Common myeloid progenitor, CD34-positive (primary cell): ENCODE measurements at regions not wholly inside any gene's neighbourhood (a gene's known extent, or its start where the extent isn't known, plus 50 kb on each side); places are given as distances from the start of the nearest gene placed in this dataset.
A peak's percentile ranks its signal among the peaks of the same experiment; 100 is the strongest.

Experiments used
- CTCF ChIA-PET: fragments of 350-600 bp; sonication (Branson Sonifier 250); formaldehyde crosslinking; loops from one replicate; lab custom pipeline; 2021; ENCODE audit warnings: antibody characterized with exemption; lab: Charles Lee
- POLR2A ChIA-PET: fragments of 350-600 bp; sonication (Branson Sonifier 250); formaldehyde crosslinking; loops from one replicate; lab custom pipeline; 2021; ENCODE audit warnings: antibody characterized with exemption; lab: Charles Lee
- DNase-seq, 3 donors: peaks; one replicate each; pipeline versions ENCODE4 v3.0.0 to v3.0.0-alpha.2; 2013
- H3K27ac ChIP-seq, 2 experiments: 1 replicate in 1 of 2; 2 replicates in 1 of 2; pipeline ENCODE4 v1.7.0; 2013; ENCODE audit warnings: inconsistent platforms in 2 of 2, low read length in 2 of 2, mild to moderate bottlenecking in 2 of 2, low read depth in 1 of 2, moderate library complexity in 1 of 2; ENCODE audit not compliant: severe bottlenecking in 2 of 2, insufficient read depth in 1 of 2, poor library complexity in 1 of 2
- H3K27me3 ChIP-seq, 5 experiments: replicated peaks in 2 of 5; 1 replicate in 3 of 5; 2 replicates in 2 of 5; pipeline versions ENCODE4 v1.6.1 to v1.7.0; 2013; ENCODE audit warnings: low read length in 4 of 5, mild to moderate bottlenecking in 2 of 5, moderate library complexity in 2 of 5, inconsistent platforms in 1 of 5; ENCODE audit not compliant: insufficient read depth in 5 of 5, control insufficient read depth in 4 of 5
- H3K36me3 ChIP-seq, 4 experiments: 1 replicate in 2 of 4; 2 replicates in 2 of 4; pipeline versions ENCODE4 v1.6.1 to v1.7.0; 2013; ENCODE audit warnings: low read length in 3 of 4, control low read depth in 1 of 4, mild to moderate bottlenecking in 1 of 4; ENCODE audit not compliant: control insufficient read depth in 4 of 4, insufficient read depth in 4 of 4
- H3K4me1 ChIP-seq, 4 experiments: 1 replicate in 3 of 4; 2 replicates in 1 of 4; pipeline versions ENCODE4 v1.6.1 to v1.7.1; 2013; ENCODE audit warnings: low read length in 3 of 4, mild to moderate bottlenecking in 3 of 4, control low read depth in 1 of 4, inconsistent platforms in 1 of 4, moderate library complexity in 1 of 4; ENCODE audit not compliant: control insufficient read depth in 4 of 4, insufficient read depth in 4 of 4; ENCODE audit errors: control extremely low read depth in 1 of 4
- H3K4me3 ChIP-seq, 7 experiments: 1 replicate in 4 of 7; 2 replicates in 3 of 7; pipeline versions ENCODE4 v1.5.1 to v1.7.0; 2013; ENCODE audit warnings: mild to moderate bottlenecking in 7 of 7, low read length in 6 of 7, moderate library complexity in 6 of 7, inconsistent platforms in 2 of 7, low read depth in 2 of 7, control low read depth in 1 of 7; ENCODE audit not compliant: insufficient read depth in 4 of 7, control insufficient read depth in 1 of 7; ENCODE audit errors: extremely low read depth in 1 of 7
- H3K9me3 ChIP-seq, 5 experiments: 1 replicate in 4 of 5; 2 replicates in 1 of 5; pipeline versions ENCODE4 v1.6.1 to v1.7.1; 2013; ENCODE audit warnings: low read length in 4 of 5, mild to moderate bottlenecking in 2 of 5, inconsistent platforms in 1 of 5, low read depth in 1 of 5, moderate library complexity in 1 of 5; ENCODE audit not compliant: control insufficient read depth in 4 of 5, insufficient read depth in 2 of 5; ENCODE audit errors: control extremely low read depth in 1 of 5
- WGBS: methylation state at CpG from one replicate; pipeline ENCODE4 v1.1.5; 2013; ENCODE audit not compliant: insufficient coverage; 5-methylcytosine and 5-hydroxymethylcytosine counted together

- CTCF ChIA-PET: no interaction called here
- WGBS: 89% methylated on average over 3 of the region's 6 CpGs
- POLR2A ChIA-PET: no interaction called here
- no peaks in the 10 kb centered on the region for H3K36me3 ChIP-seq
- no peaks in the 10 kb centered on the region for H3K27me3 ChIP-seq
- H3K4me3 ChIP-seq: no peak overlapping the region
- peaks cover 0 to 9% (median 5%) of the 10 kb centered on the region in 5 experiments for H3K9me3 ChIP-seq
- H3K4me1 ChIP-seq: no peaks in the 10 kb centered on the region
- H3K27ac ChIP-seq: no peak overlapping the region
- peak in 2 of 3 donors; percentile 4 to 13 for DNase-seq
These were observed 100.0 kb upstream of the KBTBD8 start for GRCh38 chr3:66898155-66898554.

GRCh38 chr3:66904336-66904735 lies 93.8 kb upstream of the KBTBD8 start:
- Histone ChIP-seq H3K4me3 (no peak overlapping the region), H3K4me1 (no peaks in the 10 kb centered on the region), H3K9me3 (peaks cover 0 to 5% (median 1%) of the 10 kb centered on the region in 5 experiments), H3K27ac (no peak overlapping the region), H3K27me3 (no peaks in the 10 kb centered on the region), H3K36me3 (no peaks in the 10 kb centered on the region)
- 70% methylated on average over 2 of the region's 2 CpGs for WGBS
- CTCF ChIA-PET: no interaction called here
- no peak for DNase-seq
- POLR2A ChIA-PET: no interaction called here

- Histone ChIP-seq H3K4me3 (no peak overlapping the region), H3K9me3 (peaks cover 0 to 5% (median 1%) of the 10 kb centered on the region in 5 experiments), H3K27me3 (no peaks in the 10 kb centered on the region), H3K4me1 (no peaks in the 10 kb centered on the region), H3K27ac (no peak overlapping the region), H3K36me3 (no peaks in the 10 kb centered on the region)
- DNase-seq: peak in 1 of 3 donors; percentile 1
- POLR2A ChIA-PET: no interaction called here
- 100% methylated on average over 1 of the region's 2 CpGs for WGBS
- CTCF ChIA-PET: interaction anchor here (0.9 kb wide), 1 partner anchor 33 kb away, joined by 3 read pairs; no protein-coding TSS in a partner anchor
These were observed 93.1 kb upstream of the KBTBD8 start for GRCh38 chr3:66904831-66905493.

- Histone ChIP-seq H3K27ac (no peak overlapping the region), H3K4me3 (no peak overlapping the region), H3K27me3 (no peaks in the 10 kb centered on the region), H3K9me3 (no peaks in the 10 kb centered on the region), H3K36me3 (no peaks in the 10 kb centered on the region), H3K4me1 (no peaks in the 10 kb centered on the region)
- CTCF ChIA-PET: interaction anchor here (1.4 kb wide), 1 partner anchor 32 kb away, joined by 3 read pairs; no protein-coding TSS in a partner anchor
- 97% methylated on average over 2 of the region's 3 CpGs for whole genome bisulfite sequencing
- DNase-seq: no peak
- POLR2A ChIA-PET: no interaction called here
These were observed 91.0 kb upstream of the KBTBD8 start for GRCh38 chr3:66907136-66907535.

- Histone ChIP-seq H3K27me3 (no peaks in the 10 kb centered on the region), H3K4me1 (no peaks in the 10 kb centered on the region), H3K36me3 (no peaks in the 10 kb centered on the region), H3K27ac (no peak overlapping the region), H3K9me3 (peaks cover 0 to 5% (median 0%) of the 10 kb centered on the region in 5 experiments), H3K4me3 (no peak overlapping the region)
- ChIA-PET POLR2A (no interaction called here), CTCF (no interaction called here)
- DNase-seq: no peak
- WGBS: 98% methylated on average over 4 of the region's 6 CpGs
These were observed 87.6 kb upstream of the KBTBD8 start for GRCh38 chr3:66910266-66911055.

- H3K4me1 ChIP-seq: no peaks in the 10 kb centered on the region
- H3K36me3 ChIP-seq: no peaks in the 10 kb centered on the region
- H3K4me3 ChIP-seq: no peak overlapping the region
- CTCF ChIA-PET: interaction anchor here (0.7 kb wide), 1 partner anchor 221 kb away, joined by 3 read pairs; no protein-coding TSS in a partner anchor
- peaks cover 0 to 5% (median 0%) of the 10 kb centered on the region in 5 experiments for H3K9me3 ChIP-seq
- POLR2A ChIA-PET: no interaction called here
- no peak overlapping the region for H3K27ac ChIP-seq
- no peaks in the 10 kb centered on the region for H3K27me3 ChIP-seq
- no peak for DNase-seq
These were observed 85.8 kb upstream of the KBTBD8 start for GRCh38 chr3:66912306-66912705.

GRCh38 chr3:66922058-66922457 lies 76.0 kb upstream of the KBTBD8 start:
- no peak for DNase-seq
- WGBS: 100% methylated on average over 1 of the region's 2 CpGs
- H3K4me1 ChIP-seq: no peaks in the 10 kb centered on the region
- H3K4me3 ChIP-seq: no peak overlapping the region
- peaks cover 0 to 3% (median 0%) of the 10 kb centered on the region in 5 experiments for H3K9me3 ChIP-seq
- POLR2A ChIA-PET: no interaction called here
- H3K27me3 ChIP-seq: peaks cover 0 to 2% (median 0%) of the 10 kb centered on the region in 5 experiments
- no peaks in the 10 kb centered on the region for H3K36me3 ChIP-seq
- H3K27ac ChIP-seq: no peak overlapping the region
- CTCF ChIA-PET: no interaction called here
